Omental fat pad (tissue), 3 donors: ENCODE measurements at regions not wholly inside any gene's neighbourhood (a gene's known extent, or its start where the extent isn't known, plus 50 kb on each side); places are given as distances from the start of the nearest gene placed in this dataset.
"Not testable (repeated sequence)": the region's sequence is repeated elsewhere in the genome, so short reads cannot be mapped to it uniquely, and the experiment has no call there.

ENCODE experiments used
- ATAC-seq: fragments of 150-250 bp; one replicate; pipeline ENCODE4 v1.9.1; 2016; ENCODE audit warnings: mild to moderate bottlenecking, moderate library complexity; ENCODE audit not compliant: low FRiP score
- DNase-seq: peaks from one replicate; pipeline ENCODE4 v3.0.0-alpha.2; 2019; ENCODE audit warnings: low spot score
- TF ChIP-seq, protein P1 (sequence below), 3 donors: fragments of 450-650 bp; IDR thresholded peaks; one replicate each; pipeline ENCODE4 v1.5.1; 2016 to 2017; ENCODE audit warnings: antibody characterized with exemption in 3 of 3, mild to moderate bottlenecking in 3 of 3, moderate library complexity in 2 of 3

DNA sequence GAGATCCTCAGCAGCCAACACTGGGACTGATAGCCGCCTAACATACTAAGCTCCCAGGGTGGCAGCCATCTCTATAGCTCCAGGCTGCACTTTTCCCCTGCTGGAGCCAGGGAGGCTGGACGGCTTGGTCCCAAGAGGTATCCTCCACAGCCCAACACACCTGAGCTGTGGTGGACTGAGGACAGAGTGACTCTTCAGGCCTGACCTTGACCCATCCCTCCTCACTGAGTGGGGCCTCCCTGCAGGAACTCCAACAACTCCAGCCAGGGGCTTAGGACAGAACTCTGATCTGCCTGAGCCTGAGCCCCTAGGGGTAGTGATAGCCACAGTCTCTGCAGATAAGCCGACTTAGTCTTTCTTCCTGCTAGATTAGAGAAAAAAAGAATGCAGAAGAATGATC lies 958.1 kb upstream of the PRR20A start:
- no peak for DNase-seq
- ATAC-seq, result no peak
- TF ChIP-seq, protein P1, sequence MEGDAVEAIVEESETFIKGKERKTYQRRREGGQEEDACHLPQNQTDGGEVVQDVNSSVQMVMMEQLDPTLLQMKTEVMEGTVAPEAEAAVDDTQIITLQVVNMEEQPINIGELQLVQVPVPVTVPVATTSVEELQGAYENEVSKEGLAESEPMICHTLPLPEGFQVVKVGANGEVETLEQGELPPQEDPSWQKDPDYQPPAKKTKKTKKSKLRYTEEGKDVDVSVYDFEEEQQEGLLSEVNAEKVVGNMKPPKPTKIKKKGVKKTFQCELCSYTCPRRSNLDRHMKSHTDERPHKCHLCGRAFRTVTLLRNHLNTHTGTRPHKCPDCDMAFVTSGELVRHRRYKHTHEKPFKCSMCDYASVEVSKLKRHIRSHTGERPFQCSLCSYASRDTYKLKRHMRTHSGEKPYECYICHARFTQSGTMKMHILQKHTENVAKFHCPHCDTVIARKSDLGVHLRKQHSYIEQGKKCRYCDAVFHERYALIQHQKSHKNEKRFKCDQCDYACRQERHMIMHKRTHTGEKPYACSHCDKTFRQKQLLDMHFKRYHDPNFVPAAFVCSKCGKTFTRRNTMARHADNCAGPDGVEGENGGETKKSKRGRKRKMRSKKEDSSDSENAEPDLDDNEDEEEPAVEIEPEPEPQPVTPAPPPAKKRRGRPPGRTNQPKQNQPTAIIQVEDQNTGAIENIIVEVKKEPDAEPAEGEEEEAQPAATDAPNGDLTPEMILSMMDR (IDR thresholded peaks at IDR 0.05), result no peak

DNA sequence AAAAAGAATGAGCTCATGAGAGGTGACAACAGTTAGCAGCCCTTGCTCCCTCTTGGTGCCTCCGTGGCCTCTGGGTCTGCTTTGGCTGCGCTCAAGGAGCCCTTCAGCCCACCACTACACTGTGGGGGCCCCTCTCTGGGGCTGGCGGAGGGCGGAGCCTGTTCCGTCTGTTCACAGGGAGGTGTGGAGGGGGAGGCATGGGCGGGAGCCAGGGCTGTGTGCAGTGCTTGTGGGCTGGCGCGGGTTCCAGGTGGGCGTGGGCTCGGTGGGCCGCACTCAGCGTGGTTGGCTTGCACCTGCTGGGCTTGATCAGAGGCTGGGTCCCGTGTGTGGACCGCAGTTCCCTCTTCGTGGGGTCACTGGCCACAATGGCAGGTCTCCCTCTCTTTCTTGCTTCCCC lies 953.4 kb upstream of the PRR20A start:
- DNase-seq (no peak), ATAC-seq (no peak)
- TF ChIP-seq, protein P1 (IDR thresholded peaks at IDR 0.05), result no peak

DNA sequence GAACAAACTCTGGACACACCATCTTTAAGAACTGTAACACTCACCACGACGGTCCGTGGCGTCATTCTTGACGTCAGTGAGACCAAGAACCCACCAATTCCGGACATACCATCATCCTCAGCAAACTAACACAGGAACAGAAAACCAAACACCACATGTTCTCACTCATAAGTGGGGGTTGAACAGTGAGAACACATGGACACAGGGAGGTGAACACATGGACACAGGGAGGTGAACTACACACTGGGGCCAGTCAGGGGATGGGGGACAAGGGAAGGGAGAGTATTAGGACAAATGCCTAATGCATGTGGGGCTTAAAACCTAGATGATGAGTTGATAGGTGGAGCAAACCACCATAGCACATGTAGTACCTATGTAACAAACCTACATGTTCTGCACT lies 952.1 kb upstream of the PRR20A start:
- ATAC-seq, DNase-seq: not testable (repeated sequence)

DNA sequence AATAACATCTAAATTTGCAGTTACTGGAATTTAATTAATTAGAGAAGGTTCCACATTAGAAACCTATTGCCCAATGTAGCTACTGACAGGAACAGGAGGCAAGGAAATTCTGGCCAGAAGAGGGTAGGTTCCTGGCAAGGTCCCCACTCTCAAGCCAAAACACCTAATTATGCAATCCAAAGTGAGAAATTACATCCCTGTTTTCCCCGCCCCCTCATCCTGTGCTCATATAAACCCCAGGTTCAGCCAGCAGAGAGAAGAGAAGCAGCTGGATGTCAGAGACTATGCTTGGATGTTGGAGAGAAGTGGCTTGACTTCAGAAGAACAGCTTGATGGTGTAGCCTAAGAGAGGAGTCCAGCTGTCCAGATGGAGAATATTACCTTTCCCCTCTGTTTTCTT lies 951.3 kb upstream of the PRR20A start:
- ATAC-seq, result peak; percentile 70
- TF ChIP-seq, protein P1 (IDR thresholded peaks at IDR 0.05), result no peak
- DNase-seq, result no peak

DNA sequence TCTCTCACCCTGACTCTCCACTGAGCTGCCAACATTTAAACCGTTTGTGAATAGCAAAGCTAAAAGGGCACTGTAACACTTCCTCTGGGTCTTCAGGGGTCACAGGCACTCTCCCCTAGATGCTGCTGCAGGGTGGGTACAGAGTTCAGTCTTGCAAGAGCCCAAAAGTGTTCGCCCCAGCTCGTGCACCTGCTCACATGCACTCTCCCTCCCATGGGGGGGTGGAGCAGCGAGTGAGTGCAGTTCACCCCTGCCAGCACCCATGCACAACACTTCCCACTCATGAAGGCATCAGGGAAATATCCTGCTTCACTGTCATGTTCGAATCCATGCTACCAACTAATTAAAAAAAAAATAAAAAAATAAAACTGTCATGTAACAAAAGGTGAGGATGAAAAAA lies 950.7 kb upstream of the PRR20A start:
- DNase-seq (no peak), ATAC-seq (no peak)
- TF ChIP-seq, protein P1 (IDR thresholded peaks at IDR 0.05), result no peak

DNA sequence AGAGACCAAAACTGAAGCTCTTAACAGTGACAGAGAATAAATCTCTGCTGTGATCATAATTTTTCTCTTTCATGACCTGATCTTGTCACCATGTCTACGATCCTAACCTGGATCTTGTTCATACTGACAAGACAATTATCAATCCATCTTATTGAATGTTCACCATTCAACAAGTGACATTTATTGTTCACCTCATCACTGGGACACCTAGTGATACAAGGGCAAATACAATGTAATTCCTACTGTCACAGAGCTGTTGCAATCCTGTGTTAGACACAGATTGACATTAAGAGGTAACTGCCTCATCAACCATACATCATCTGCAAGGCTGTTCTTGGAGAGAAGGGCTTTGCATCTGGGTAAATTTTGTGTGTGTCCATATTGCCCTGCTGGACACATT lies 942.4 kb upstream of the PRR20A start:
- TF ChIP-seq, protein P1 (IDR thresholded peaks at IDR 0.05), result no peak
- DNase-seq (no peak), ATAC-seq (no peak)

DNA sequence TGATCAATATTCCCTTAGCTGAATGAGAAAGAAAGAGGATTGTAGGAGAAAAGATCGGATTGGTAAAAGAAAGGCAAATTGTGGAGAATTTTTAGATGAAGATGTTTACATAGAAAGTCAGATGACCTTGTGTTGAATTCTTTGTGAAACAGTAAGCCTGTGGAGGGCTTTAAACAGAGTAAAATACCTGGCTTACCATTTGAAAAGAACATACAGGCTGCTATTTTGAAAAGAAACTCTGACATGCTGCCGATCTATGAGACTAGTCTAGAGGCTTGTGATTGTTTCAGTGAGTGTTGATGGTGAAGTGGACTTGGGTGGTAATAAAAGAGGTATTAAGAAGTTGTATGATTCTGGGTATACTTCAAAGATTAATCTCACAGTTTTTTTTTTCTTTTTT lies 938.9 kb upstream of the PRR20A start:
- DNase-seq, result no peak
- TF ChIP-seq, protein P1 (IDR thresholded peaks at IDR 0.05), result no peak
- no peak for ATAC-seq

DNA sequence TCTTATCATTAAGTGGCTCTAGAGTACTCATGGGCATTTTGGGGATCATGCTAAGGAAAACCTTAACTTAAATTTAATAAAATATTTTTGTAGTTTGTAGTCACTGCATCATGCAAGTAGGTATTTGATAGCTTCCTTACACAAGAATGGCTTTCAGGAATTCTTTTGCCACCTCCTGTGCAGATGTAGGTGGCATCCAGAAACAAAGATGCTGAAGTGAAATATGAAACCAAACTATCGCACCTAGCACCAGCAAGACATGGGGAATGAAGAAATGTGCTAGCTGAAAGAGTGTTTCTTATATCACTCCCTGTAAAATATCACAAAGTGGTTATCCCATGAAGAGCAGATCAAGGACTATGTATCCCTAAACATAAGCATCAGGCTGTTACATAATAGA lies 924.5 kb upstream of the PRR20A start:
- TF ChIP-seq, protein P1 (IDR thresholded peaks at IDR 0.05), result no peak
- ATAC-seq (no peak), DNase-seq (no peak)
